IMR-90 (cell line): ENCODE measurements at regions not wholly inside any gene's neighbourhood (a gene's known extent, or its start where the extent isn't known, plus 50 kb on each side); places are given as distances from the start of the nearest gene placed in this dataset.
A peak's percentile ranks its signal among the peaks of the same experiment; 100 is the strongest.

Experiments used
- ATAC-seq: fragments of 200-7000 bp; cut with Tn5 transposase; 2 replicates; pipeline ENCODE4 v1.9.1; 2020; ENCODE audit warnings: low read depth, mild to moderate bottlenecking, moderate library complexity
- BruUV-seq: library from RNA; stranded (reverse); fragments of 400-500 nt; replicated peaks from 2 replicates; lab custom pipeline; 2021; lab: Mats Ljungman, UMichigan
- CTCF ChIA-PET: fragments of 300-600 bp; formaldehyde crosslinking; extraction: SDS; loops from one replicate; lab custom pipeline; 2021; ENCODE audit warnings: antibody characterized with exemption; lab: Yijun Ruan, JAX
- POLR2A ChIA-PET: fragments of 300-600 bp; sonication (Branson Sonifier 250); formaldehyde crosslinking; loops from one replicate; lab custom pipeline; 2022; ENCODE audit warnings: antibody characterized with exemption; ENCODE audit not compliant: unreplicated experiment; lab: Charles Lee
- DNase-seq: peaks from one replicate; pipeline ENCODE4 v3.0.0; 2013
- H2AFZ ChIP-seq: replicated peaks from 2 replicates; pipeline ENCODE3; 2013; ENCODE audit warnings: low read length, mild to moderate bottlenecking; ENCODE audit not compliant: poor library complexity
- H2AK5ac ChIP-seq: 2 replicates; pipeline ENCODE4 v1.6.1; 2013; ENCODE audit warnings: low read depth, low read length, inconsistent platforms
- H2AK9ac ChIP-seq: replicated peaks from 2 replicates; pipeline ENCODE3; 2013; ENCODE audit warnings: mild to moderate bottlenecking, low read depth, low read length, moderate library complexity; ENCODE audit not compliant: poor library complexity
- H2BK120ac ChIP-seq: 2 replicates; pipeline ENCODE4 v1.6.1; 2013; ENCODE audit warnings: low read depth, low read length, inconsistent platforms
- H2BK15ac ChIP-seq: 3 replicates; pipeline ENCODE4 v1.6.1; 2013; ENCODE audit warnings: low read depth, low read length, inconsistent platforms
- H2BK20ac ChIP-seq: 2 replicates; pipeline ENCODE4 v1.6.1; 2013; ENCODE audit warnings: low read depth, mild to moderate bottlenecking, inconsistent platforms, low read length, moderate library complexity
- H2BK5ac ChIP-seq: 2 replicates; pipeline ENCODE4 v1.6.1; 2013; ENCODE audit warnings: mild to moderate bottlenecking, low read depth, low read length, inconsistent platforms; ENCODE audit not compliant: poor library complexity, severe bottlenecking
- H3K14ac ChIP-seq: replicated peaks from 2 replicates; pipeline ENCODE4 v1.6.1; 2013; ENCODE audit warnings: low read depth, low read length, inconsistent platforms
- H3K18ac ChIP-seq: 2 replicates; pipeline ENCODE4 v1.6.1; 2013; ENCODE audit warnings: low read depth, low read length, control low read depth
- H3K23ac ChIP-seq: 2 replicates; pipeline ENCODE4 v1.6.1; 2013; ENCODE audit warnings: low read depth, low read length, inconsistent platforms
- H3K27ac ChIP-seq: 2 replicates; pipeline ENCODE4 v1.5.1; 2013; ENCODE audit warnings: mild to moderate bottlenecking, control low read depth, low read length; ENCODE audit not compliant: insufficient read depth
- H3K27me3 ChIP-seq: 2 replicates; pipeline ENCODE4 v1.6.1; 2013; ENCODE audit warnings: low read length; ENCODE audit not compliant: control insufficient read depth, insufficient read depth
- H3K36me3 ChIP-seq: 2 replicates; pipeline ENCODE4 v1.6.1; 2013; ENCODE audit warnings: low read length, mixed read lengths; ENCODE audit not compliant: control insufficient read depth, insufficient read depth
- H3K4ac ChIP-seq: 2 replicates; pipeline ENCODE4 v1.6.1; 2013; ENCODE audit warnings: low read depth, low read length, inconsistent platforms
- H3K4me1 ChIP-seq: 2 replicates; pipeline ENCODE4 v1.6.1; 2013; ENCODE audit warnings: low read length, mixed read lengths; ENCODE audit not compliant: control insufficient read depth, insufficient read depth
- H3K4me2 ChIP-seq: 2 replicates; pipeline ENCODE4 v1.6.1; 2013; ENCODE audit warnings: low read depth, mild to moderate bottlenecking, control low read depth, low read length, moderate library complexity
- H3K4me3 ChIP-seq: 2 replicates; pipeline ENCODE4 v1.5.1; 2013; ENCODE audit warnings: low read depth, mild to moderate bottlenecking, control low read depth, low read length, moderate library complexity; ENCODE audit not compliant: insufficient read depth
- H3K56ac ChIP-seq: 2 replicates; pipeline ENCODE4 v1.6.1; 2013; ENCODE audit warnings: low read length, inconsistent platforms; ENCODE audit not compliant: insufficient read depth; ENCODE audit errors: extremely low read depth
- H3K79me1 ChIP-seq, 2 experiments: 2 replicates each; pipeline ENCODE4 v1.6.1; 2013; ENCODE audit warnings: low read length in 2 of 2, inconsistent platforms in 1 of 2, low read depth in 1 of 2
- H3K9ac ChIP-seq: 2 replicates; pipeline ENCODE4 v1.6.1; 2013; ENCODE audit warnings: low read depth, low read length, control low read depth
- H3K9me1 ChIP-seq: 2 replicates; pipeline ENCODE4 v1.6.1; 2013; ENCODE audit warnings: low read length, inconsistent platforms; ENCODE audit not compliant: insufficient read depth
- H3K9me3 ChIP-seq: 2 replicates; pipeline ENCODE4 v1.6.1; 2013; ENCODE audit warnings: low read length; ENCODE audit not compliant: control insufficient read depth, insufficient read depth
- H4K20me1 ChIP-seq: 2 replicates; pipeline ENCODE4 v1.6.1; 2013; ENCODE audit warnings: low read length, inconsistent platforms; ENCODE audit not compliant: insufficient read depth
- H4K5ac ChIP-seq: 2 replicates; pipeline ENCODE4 v1.6.1; 2013; ENCODE audit warnings: mild to moderate bottlenecking, low read depth, low read length, control low read depth
- H4K8ac ChIP-seq, 2 experiments: 2 replicates each; pipeline ENCODE4 v1.6.1; 2013; ENCODE audit warnings: low read depth in 2 of 2, low read length in 2 of 2, control low read depth in 1 of 2, inconsistent platforms in 1 of 2
- H4K91ac ChIP-seq: 2 replicates; pipeline ENCODE4 v1.6.1; 2013; ENCODE audit warnings: low read depth, low read length, inconsistent platforms; ENCODE audit not compliant: insufficient read depth
- BHLHE40 ChIP-seq: fragments of 150-350 bp; IDR thresholded peaks from 2 replicates; pipeline ENCODE4 v1.6.1; 2016; ENCODE audit warnings: mild to moderate bottlenecking, low read depth, low read length
- CEBPB ChIP-seq: IDR thresholded peaks from 2 replicates; pipeline ENCODE4 v1.6.1; 2012; ENCODE audit warnings: low read depth, low read length, improper control_type of control experiment
- CHD1 ChIP-seq: IDR thresholded peaks from 2 replicates; pipeline ENCODE4 v1.6.1; 2012; ENCODE audit warnings: low read depth, low read length, improper control_type of control experiment
- FOS ChIP-seq: fragments of 150-350 bp; IDR thresholded peaks from 2 replicates; pipeline ENCODE4 v1.6.1; 2016; ENCODE audit warnings: low read depth, low read length
- MAFK ChIP-seq: IDR thresholded peaks from 2 replicates; pipeline ENCODE4 v1.6.1; 2012; ENCODE audit warnings: low read depth, low read length, improper control_type of control experiment
- MAZ ChIP-seq: IDR thresholded peaks from 2 replicates; pipeline ENCODE4 v1.6.1; 2012; ENCODE audit warnings: low read depth, mild to moderate bottlenecking, low read length, improper control_type of control experiment, moderate library complexity, borderline replicate concordance
- MXI1 ChIP-seq: IDR thresholded peaks from 2 replicates; pipeline ENCODE4 v1.6.1; 2012; ENCODE audit warnings: low read depth, mild to moderate bottlenecking, low read length, moderate library complexity, borderline replicate concordance
- NFE2L2 ChIP-seq: fragments of 150-350 bp; IDR thresholded peaks from 2 replicates; pipeline ENCODE4 v1.6.1; 2016; ENCODE audit warnings: low read depth, mild to moderate bottlenecking, low read length
- POLR2A ChIP-seq: IDR thresholded peaks from 2 replicates; pipeline ENCODE4 v1.6.1; 2012; ENCODE audit warnings: mild to moderate bottlenecking, low read depth, low read length
- RAD21 ChIP-seq: IDR thresholded peaks from 2 replicates; pipeline ENCODE4 v1.6.1; 2012; ENCODE audit warnings: low read length, improper control_type of control experiment
- RCOR1 ChIP-seq: IDR thresholded peaks from 2 replicates; pipeline ENCODE4 v1.6.1; 2012; ENCODE audit warnings: mild to moderate bottlenecking, low read length, improper control_type of control experiment; ENCODE audit not compliant: insufficient replicate concordance
- RFX5 ChIP-seq: IDR thresholded peaks from 2 replicates; pipeline ENCODE4 v1.8.0; 2012; ENCODE audit warnings: low read depth, mild to moderate bottlenecking, low read length, moderate library complexity
- SMC3 ChIP-seq: fragments of 150-350 bp; IDR thresholded peaks from 2 replicates; pipeline ENCODE4 v1.6.1; 2016; ENCODE audit warnings: low read depth, mild to moderate bottlenecking, antibody characterized with exemption, low read length, moderate library complexity
- WGBS, 2 experiments: methylation state at CpG; one replicate each; pipeline versions ENCODE4 v1.1.5 to v1.1.7; 2013; ENCODE audit warnings: missing lambda C conversion rate in 2 of 2; ENCODE audit not compliant: insufficient read length in 1 of 2; ENCODE audit errors: extremely low coverage in 2 of 2; 5-methylcytosine and 5-hydroxymethylcytosine counted together
- dilution Hi-C: fragments of 300-500 bp; cut with HindIII; formaldehyde crosslinking; loops from one replicate; pipeline ENCODE4 v1.14.3; 2018; ENCODE audit warnings: low sequenced_read_pairs; ENCODE audit not compliant: unreplicated experiment
- in situ Hi-C: fragments of 300-500 bp; cut with MboI; formaldehyde crosslinking; loops from 3 replicates; pipeline ENCODE4 v1.14.3; 2019; ENCODE audit warnings: low sequenced_read_pairs, inconsistent platforms, mixed read lengths
- intact Hi-C: fragments of 100-400 bp; cut with micrococcal nuclease; formaldehyde crosslinking; loops from 2 replicates; pipeline ENCODE4 v1.10.0; 2022
- TF ChIP-seq, protein P1 (sequence below): fragments of 150-350 bp; IDR thresholded peaks from 2 replicates; pipeline ENCODE4 v1.6.1; 2016; ENCODE audit warnings: low read depth, mild to moderate bottlenecking, low read length, moderate library complexity, borderline replicate concordance
- TF ChIP-seq, protein P2 (sequence below): conservative IDR thresholded peaks from 2 replicates; pipeline ENCODE4 v1.5.1; 2012; ENCODE audit warnings: mild to moderate bottlenecking, low read depth, low read length, improper control_type of control experiment
- TF ChIP-seq, protein P3 (sequence below): fragments of 150-350 bp; IDR thresholded peaks from 2 replicates; pipeline ENCODE4 v1.6.1; 2017; ENCODE audit warnings: mild to moderate bottlenecking, antibody characterized with exemption, low read length, low read depth

DNA sequence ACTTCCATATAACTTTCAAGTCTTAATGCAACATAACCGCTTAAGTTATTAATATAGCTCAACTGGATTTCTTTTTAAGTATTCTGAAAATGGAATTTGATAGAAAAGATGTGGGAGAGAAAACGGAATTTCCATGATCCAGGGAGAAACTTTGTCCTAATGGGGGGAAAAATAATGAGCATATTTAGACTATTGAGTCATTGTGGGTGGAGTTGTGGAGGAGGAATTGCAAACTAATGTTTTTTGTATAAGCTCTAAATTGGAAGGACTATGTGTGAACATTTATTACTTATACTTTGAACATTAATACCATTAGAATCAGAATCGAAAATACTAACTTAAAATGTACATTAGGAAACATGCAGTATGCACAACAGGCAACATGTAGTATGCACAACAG lies 159.9 kb upstream of the NEGR1 start:
- dilution Hi-C loops (no loop called here), in situ Hi-C loops (no loop called here), intact Hi-C loops (no loop called here)
- H3K4me3 ChIP-seq: no peak overlapping the region
- no peak overlapping the region for H2AK5ac ChIP-seq
- H2AK9ac ChIP-seq: no peak overlapping the region
- ATAC-seq (peak; percentile 35; the same call in 1 of the 2 replicates), DNase-seq (peak; percentile 26)
- H3K9me3 ChIP-seq: no peaks in the 10 kb centered on the region
- no peak overlapping the region for H3K27ac ChIP-seq
- H4K91ac ChIP-seq: no peak overlapping the region
- no CpG with 5 or more reads among the region's 3 CpGs for WGBS, 2 experiments
- no peak for TF ChIP-seq RAD21
- no peak for TF ChIP-seq CEBPB
- no peak for TF ChIP-seq SMC3
- no peak for TF ChIP-seq RFX5
- no peak for TF ChIP-seq NFE2L2
- TF ChIP-seq, protein P1, sequence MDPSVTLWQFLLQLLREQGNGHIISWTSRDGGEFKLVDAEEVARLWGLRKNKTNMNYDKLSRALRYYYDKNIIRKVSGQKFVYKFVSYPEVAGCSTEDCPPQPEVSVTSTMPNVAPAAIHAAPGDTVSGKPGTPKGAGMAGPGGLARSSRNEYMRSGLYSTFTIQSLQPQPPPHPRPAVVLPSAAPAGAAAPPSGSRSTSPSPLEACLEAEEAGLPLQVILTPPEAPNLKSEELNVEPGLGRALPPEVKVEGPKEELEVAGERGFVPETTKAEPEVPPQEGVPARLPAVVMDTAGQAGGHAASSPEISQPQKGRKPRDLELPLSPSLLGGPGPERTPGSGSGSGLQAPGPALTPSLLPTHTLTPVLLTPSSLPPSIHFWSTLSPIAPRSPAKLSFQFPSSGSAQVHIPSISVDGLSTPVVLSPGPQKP: no peak
- no peak for TF ChIP-seq MAZ
- TF ChIP-seq MAFK: no peak
- no peak for TF ChIP-seq BHLHE40
- TF ChIP-seq, protein P2, sequence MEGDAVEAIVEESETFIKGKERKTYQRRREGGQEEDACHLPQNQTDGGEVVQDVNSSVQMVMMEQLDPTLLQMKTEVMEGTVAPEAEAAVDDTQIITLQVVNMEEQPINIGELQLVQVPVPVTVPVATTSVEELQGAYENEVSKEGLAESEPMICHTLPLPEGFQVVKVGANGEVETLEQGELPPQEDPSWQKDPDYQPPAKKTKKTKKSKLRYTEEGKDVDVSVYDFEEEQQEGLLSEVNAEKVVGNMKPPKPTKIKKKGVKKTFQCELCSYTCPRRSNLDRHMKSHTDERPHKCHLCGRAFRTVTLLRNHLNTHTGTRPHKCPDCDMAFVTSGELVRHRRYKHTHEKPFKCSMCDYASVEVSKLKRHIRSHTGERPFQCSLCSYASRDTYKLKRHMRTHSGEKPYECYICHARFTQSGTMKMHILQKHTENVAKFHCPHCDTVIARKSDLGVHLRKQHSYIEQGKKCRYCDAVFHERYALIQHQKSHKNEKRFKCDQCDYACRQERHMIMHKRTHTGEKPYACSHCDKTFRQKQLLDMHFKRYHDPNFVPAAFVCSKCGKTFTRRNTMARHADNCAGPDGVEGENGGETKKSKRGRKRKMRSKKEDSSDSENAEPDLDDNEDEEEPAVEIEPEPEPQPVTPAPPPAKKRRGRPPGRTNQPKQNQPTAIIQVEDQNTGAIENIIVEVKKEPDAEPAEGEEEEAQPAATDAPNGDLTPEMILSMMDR: no peak
- TF ChIP-seq, protein P3, sequence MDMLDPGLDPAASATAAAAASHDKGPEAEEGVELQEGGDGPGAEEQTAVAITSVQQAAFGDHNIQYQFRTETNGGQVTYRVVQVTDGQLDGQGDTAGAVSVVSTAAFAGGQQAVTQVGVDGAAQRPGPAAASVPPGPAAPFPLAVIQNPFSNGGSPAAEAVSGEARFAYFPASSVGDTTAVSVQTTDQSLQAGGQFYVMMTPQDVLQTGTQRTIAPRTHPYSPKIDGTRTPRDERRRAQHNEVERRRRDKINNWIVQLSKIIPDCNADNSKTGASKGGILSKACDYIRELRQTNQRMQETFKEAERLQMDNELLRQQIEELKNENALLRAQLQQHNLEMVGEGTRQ: no peak
- no peak for TF ChIP-seq MXI1
- TF ChIP-seq CHD1: no peak
- no peak for TF ChIP-seq FOS
- no peak for TF ChIP-seq POLR2A
- TF ChIP-seq RCOR1: no peak
- no peak overlapping the region for H3K18ac ChIP-seq
- H4K20me1 ChIP-seq: no peaks in the 10 kb centered on the region
- H3K79me1 ChIP-seq: no peaks in the 10 kb centered on the region
- H3K56ac ChIP-seq: no peak overlapping the region
- no TSS peak for BruUV-seq
- CTCF ChIA-PET: interaction anchor here (0.6 kb wide), 1 partner anchor 30 kb away, joined by 3 read pairs; no protein-coding TSS in a partner anchor
- no peak overlapping the region for H3K23ac ChIP-seq
- no peak overlapping the region for H4K8ac ChIP-seq
- no peak overlapping the region for H3K9ac ChIP-seq
- no peak overlapping the region for H3K4ac ChIP-seq
- peaks cover 2% of the 10 kb centered on the region; the same call in 1 of the 2 replicates for H3K4me1 ChIP-seq
- POLR2A ChIA-PET: no interaction called here
- no peak overlapping the region for H2AFZ ChIP-seq
- H2BK20ac ChIP-seq: no peak overlapping the region
- H4K5ac ChIP-seq: no peak overlapping the region
- H2BK120ac ChIP-seq: no peak overlapping the region
- no peaks in the 10 kb centered on the region for H3K36me3 ChIP-seq
- H2BK15ac ChIP-seq: no peak overlapping the region
- H3K27me3 ChIP-seq: no peaks in the 10 kb centered on the region
- H2BK5ac ChIP-seq: no peak overlapping the region
- no peak overlapping the region for H3K14ac ChIP-seq
- H3K4me2 ChIP-seq: no peak overlapping the region
- H3K9me1 ChIP-seq: no peaks in the 10 kb centered on the region
